HG03378 (cell line): ENCODE measurements at regions not wholly inside any gene's neighbourhood (a gene's known extent, or its start where the extent isn't known, plus 50 kb on each side); places are given as distances from the start of the nearest gene placed in this dataset.

Experiments
- ATAC-seq: cut with Tn5 transposase; IDR thresholded peaks from one replicate; pipeline ENCODE4 v1.9.1; 2021; ENCODE audit warnings: mild to moderate bottlenecking, moderate library complexity; ENCODE audit not compliant: unreplicated experiment

GRCh38 chr21:35672313-35672712 is 388.0 kb downstream of the SETD4 start:
- ATAC-seq = no peak

DNA sequence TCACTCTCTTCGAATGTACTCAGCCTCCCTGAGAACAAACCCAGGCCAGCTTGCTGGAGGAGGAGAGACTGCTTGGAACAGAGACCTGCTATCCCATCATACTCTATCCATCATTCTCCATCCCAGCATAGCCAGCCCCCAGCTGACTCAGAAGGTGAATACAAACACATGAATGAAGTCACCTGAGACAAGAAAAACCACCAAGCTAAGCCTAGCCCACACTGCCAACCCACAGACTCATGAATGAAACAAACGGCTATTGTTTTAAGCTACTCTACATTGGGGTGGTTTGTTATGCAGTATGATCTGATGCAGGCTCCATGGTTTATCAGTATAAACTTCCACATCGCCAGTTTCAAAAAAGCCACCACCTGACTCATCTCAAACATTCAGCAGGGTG is 395.6 kb downstream of the SETD4 start:
- no peak for ATAC-seq

DNA sequence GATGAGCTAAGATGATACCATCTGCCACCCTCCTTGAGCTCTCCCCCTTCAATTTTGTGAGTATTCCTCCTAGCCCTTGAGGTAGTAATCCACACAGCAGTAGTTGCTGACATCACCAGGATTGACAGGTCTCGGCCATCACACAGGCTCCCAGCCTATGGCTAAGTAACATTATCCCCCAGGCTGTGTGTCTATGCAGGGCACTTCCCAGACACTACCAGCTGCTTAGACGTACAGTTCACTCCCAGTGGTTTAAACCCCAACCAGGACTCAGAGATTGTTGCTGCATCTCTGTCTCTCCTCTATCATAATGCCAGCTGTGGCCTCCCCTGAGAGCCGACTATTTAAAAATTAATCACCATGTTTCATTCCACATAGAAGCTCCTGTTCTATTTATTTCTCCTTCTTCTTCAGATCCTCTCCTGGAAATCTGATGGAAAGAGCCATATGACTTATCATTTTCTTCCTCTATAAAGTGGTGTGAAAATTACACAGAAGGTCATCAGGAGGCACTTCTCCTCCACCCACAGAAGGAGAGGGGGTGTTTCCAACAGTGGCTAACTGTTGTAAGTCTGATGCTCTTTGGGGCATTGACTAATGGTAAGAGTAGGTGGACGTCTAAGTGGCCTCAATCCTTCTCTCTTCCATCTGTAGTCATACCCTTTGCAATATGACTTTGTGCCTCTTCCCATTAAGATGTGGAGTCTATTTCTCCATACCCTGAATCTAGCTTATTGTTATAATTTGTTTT is 396.3 kb downstream of the SETD4 start:
- ATAC-seq = no peak

GRCh38 chr21:35658242-35658641 is 402.1 kb downstream of the SETD4 start:
- no peak for ATAC-seq

GRCh38 chr21:35652872-35653271 is 407.5 kb downstream of the SETD4 start:
- ATAC-seq = no peak

DNA sequence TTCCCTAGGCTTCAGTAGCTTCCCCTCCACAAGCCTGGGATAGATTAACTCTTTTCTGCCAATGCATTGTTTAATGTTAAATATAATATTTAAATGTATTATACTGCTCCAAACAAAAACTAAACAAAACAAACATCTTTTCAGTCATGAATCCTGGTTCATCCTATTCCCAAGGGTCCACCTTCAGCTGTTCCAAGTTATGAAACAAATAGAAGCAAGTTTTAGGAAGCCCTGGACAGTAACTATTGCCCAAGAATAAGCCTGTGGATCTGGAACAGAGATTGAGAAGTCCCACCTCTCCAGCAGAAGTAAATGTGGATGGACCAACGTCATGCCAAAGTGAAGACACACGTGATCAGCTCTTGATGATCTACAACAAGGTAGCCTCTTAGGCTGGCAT is 408.1 kb downstream of the SETD4 start:
- ATAC-seq = no peak

- ATAC-seq = no peak
Observed at GRCh38 chr21:35651196-35651595, 409.1 kb downstream of the SETD4 start.

DNA sequence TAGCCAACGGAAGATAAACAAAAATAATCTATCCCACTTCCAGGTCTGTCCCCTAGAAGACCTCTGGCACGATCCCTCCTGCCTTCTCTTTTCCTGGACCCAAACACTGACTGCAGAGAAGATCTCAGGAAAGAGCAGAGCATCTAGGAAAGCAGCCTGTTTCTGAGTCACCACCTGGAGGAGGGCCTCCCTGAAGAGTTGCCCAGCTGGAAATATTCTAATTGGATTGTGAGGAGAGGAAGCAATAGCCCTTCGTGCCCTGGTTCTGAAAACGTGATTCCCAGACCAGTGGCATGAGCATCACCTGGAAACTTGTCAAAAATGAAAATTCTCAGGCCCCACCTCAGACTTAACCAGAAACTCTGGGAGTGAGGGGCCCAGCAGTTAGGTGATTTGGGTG is 411.1 kb downstream of the SETD4 start:
- no peak for ATAC-seq

- no peak for ATAC-seq
Observed at GRCh38 chr21:35648512-35648911, 411.8 kb downstream of the SETD4 start.

DNA sequence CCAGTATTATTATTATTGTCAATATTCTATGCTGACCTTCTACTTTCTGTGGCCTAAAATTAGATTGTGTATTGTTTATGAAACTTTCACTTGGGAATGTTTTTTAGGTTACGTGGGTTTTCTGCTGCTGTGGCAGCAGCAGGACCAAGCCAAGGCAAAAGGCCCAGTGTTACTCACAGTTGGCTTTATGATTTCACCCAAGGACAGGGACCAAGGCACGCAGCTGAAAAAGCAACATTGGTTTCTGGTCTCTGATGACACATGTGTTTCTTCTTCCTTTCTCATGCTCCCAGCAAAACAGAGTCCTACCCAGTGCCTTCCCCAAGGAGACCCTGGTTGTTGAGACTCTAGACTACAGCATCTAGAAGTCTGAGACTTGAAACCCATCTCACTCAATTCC is 413.7 kb downstream of the SETD4 start:
- ATAC-seq = no peak

DNA sequence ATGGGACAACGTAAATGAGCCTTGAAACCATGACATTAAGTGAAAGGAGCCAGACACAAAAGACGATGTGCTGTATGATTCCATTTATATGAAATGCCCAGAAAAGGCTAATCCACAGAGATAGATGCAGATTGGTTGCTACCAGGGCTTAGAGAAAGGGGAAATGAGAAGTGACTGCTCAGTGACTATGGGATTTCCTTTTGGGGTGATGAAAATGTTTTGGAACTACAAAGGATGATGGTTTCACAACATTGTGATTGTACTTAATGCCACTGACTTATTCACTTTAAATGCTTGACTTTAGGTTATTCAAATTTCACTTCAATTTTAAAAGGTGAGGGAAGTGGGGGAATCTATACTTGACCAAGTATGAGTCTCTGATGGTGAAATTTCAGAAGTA is 414.3 kb downstream of the SETD4 start:
- ATAC-seq = no peak

GRCh38 chr21:35644523-35644922 is 415.8 kb downstream of the SETD4 start:
- ATAC-seq = no peak

DNA sequence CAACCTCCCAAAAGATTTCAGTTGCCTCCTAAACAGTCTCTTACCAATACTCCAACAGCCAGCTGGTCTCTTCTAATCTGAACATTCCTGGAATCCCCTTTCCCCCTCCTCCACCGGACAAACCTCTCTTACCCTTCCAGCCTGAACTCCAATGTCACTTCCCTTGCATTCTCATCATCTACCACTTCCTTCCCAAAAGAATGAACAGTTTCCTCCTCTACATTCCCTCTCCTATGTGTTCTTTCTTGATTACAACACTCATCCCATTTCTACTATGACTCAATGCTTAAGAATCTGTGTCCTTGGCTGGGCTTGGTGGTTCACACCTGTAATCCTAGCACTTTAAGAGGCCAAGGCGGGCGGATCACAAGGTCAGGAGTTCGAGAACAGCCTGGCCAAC is 417.1 kb downstream of the SETD4 start:
- ATAC-seq = no peak

DNA sequence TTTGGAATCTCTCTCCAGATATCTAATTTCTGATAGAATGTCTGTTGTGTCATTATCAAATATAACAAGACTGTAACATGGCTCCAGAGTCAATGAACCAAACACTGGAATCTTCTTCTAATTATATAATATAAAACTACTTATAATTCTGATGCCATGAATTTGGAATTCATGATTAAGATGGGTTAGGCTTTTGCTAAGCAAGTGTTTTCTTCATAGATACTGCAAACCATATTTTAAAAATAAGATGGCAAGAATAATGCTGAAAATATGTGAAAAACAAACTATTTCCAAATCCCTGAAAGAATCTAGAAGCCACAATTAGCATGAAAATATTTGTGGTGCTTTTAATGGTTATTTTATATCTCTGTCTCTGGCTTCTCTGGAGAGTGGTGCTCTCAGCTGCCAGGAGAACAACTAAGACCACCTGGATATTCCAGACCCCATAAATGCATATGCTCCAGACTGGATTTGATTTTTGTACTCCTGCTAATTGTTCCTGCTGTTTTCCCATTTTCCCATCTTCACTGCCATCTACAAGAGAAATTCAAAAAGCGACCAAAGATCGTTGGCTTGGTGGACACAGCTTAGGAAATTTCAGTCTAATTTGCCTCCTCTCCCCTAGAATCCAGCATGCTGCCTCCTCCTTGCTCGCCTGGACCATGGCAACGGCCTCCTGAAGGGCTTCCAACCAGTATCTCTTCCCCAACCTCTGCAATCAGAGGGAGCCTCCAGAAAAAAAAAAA is 418.9 kb downstream of the SETD4 start:
- no peak for ATAC-seq

GRCh38 chr21:35637431-35637830 is 422.9 kb downstream of the SETD4 start:
- no peak for ATAC-seq

GRCh38 chr21:35635994-35636393 is 424.3 kb downstream of the SETD4 start:
- no peak for ATAC-seq

GRCh38 chr21:35635261-35635660 is 425.1 kb downstream of the SETD4 start:
- no peak for ATAC-seq

GRCh38 chr21:35633501-35633900 is 426.8 kb downstream of the SETD4 start:
- ATAC-seq = no peak

DNA sequence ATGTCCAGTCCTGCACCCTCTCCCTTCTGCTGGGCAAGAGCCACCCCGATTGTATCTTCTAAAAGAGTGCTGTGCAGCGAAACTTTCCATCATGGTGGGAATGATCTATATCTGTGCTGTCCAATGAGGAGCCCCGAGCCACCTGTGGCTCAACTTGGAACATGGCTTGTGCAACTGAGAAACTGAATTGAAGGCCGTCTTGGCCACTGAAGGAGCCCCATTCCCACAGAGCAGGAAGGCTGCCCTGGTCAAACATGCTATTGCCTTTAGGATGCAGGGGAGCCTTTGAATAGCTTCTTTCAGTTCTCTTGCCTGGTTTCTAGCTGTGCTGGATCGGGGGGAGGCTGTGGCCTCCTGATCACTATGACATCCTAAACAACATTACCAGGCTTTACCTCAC is 427.6 kb downstream of the SETD4 start:
- no peak for ATAC-seq

DNA sequence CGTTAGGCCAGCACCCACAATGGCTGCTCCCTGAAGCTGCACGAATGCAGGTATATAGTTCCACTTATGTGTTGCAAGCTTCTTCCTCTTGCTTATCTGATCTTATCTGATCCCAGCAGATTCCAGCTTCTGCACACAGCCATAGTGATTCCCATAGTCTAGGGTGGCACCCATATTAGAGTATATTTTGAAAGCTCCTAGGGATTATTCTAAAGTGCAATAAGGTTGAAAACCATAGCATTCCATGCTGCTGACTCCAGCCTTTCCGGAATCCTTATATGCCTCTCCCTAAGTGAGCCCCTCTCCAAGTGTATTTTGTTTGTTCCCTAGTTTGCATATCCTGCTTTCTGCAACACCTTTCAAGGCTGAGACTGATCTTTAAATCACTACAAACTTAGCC is 432.0 kb downstream of the SETD4 start:
- no peak for ATAC-seq

DNA sequence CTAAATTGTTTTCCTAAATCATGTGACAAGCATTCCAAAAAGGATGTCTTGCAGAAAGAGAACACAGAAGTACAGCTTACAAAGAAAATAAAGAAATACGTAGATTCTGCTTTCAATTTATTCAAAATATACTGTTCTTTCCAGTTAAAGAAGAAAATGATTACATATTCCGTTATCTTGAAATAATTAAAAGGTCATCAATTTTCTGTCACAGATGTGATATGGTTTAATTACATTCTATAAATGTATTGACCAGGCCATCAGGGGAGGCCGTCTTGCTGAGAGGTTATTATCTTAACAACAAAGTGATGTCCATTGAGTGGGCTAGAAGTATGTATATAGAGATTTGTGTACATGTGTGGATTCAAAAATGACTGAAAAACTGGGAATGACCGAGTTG is 432.9 kb downstream of the SETD4 start:
- no peak for ATAC-seq

DNA sequence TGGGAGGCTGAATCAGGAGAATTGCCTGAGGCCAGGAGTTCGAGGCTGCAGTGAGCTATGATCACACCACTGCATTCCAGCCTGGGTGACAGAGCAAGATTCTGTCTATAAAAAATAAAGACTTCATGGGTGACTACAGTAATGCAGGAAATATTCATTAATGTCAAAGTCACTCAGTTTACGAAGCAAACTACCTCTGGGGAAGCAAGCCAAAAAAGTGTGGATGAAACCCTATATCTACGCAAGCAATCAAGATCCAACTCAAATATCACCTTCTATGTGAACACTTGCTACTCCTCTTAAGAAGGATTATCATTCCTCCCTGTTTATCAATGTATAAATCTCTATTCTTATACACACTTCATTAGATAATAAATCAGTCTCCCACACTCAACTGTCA is 434.8 kb downstream of the SETD4 start:
- no peak for ATAC-seq

DNA sequence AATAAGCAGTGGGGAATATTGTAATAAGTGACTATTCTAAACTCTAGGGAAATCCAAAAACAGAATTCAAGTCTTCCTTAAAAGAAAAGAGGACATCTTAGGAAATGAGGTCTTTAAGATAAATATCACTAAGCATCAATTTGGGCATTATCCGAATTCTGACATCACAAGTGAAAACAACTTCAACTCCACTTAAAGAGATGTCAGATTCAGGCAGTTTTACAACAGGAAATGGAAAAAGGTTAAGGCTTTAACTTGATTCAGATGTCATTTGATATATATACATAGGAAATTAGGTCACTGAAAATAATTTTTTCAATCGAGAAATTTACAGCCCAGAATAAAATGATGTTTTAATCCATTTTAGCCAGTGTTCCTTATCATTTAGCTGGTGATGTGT is 435.4 kb downstream of the SETD4 start:
- ATAC-seq = no peak
